IMR-90 (cell line): ENCODE measurements at regions not wholly inside any gene's neighbourhood (a gene's known extent, or its start where the extent isn't known, plus 50 kb on each side); places are given as distances from the start of the nearest gene placed in this dataset.

ENCODE experiments used
- ATAC-seq: fragments of 200-7000 bp; cut with Tn5 transposase; 2 replicates; pipeline ENCODE4 v1.9.1; 2020; ENCODE audit warnings: low read depth, mild to moderate bottlenecking, moderate library complexity
- BruUV-seq: library from RNA; stranded (reverse); fragments of 400-500 nt; replicated peaks from 2 replicates; lab custom pipeline; 2021; lab: Mats Ljungman, UMichigan
- CTCF ChIA-PET: fragments of 300-600 bp; formaldehyde crosslinking; extraction: SDS; loops from one replicate; lab custom pipeline; 2021; ENCODE audit warnings: antibody characterized with exemption; lab: Yijun Ruan, JAX
- POLR2A ChIA-PET: fragments of 300-600 bp; sonication (Branson Sonifier 250); formaldehyde crosslinking; loops from one replicate; lab custom pipeline; 2022; ENCODE audit warnings: antibody characterized with exemption; ENCODE audit not compliant: unreplicated experiment; lab: Charles Lee
- DNase-seq: peaks from one replicate; pipeline ENCODE4 v3.0.0; 2013
- H2AFZ ChIP-seq: replicated peaks from 2 replicates; pipeline ENCODE3; 2013; ENCODE audit warnings: low read length, mild to moderate bottlenecking; ENCODE audit not compliant: poor library complexity
- H2AK5ac ChIP-seq: 2 replicates; pipeline ENCODE4 v1.6.1; 2013; ENCODE audit warnings: low read depth, low read length, inconsistent platforms
- H2AK9ac ChIP-seq: replicated peaks from 2 replicates; pipeline ENCODE3; 2013; ENCODE audit warnings: mild to moderate bottlenecking, low read depth, low read length, moderate library complexity; ENCODE audit not compliant: poor library complexity
- H2BK120ac ChIP-seq: 2 replicates; pipeline ENCODE4 v1.6.1; 2013; ENCODE audit warnings: low read depth, low read length, inconsistent platforms
- H2BK15ac ChIP-seq: 3 replicates; pipeline ENCODE4 v1.6.1; 2013; ENCODE audit warnings: low read depth, low read length, inconsistent platforms
- H2BK20ac ChIP-seq: 2 replicates; pipeline ENCODE4 v1.6.1; 2013; ENCODE audit warnings: low read depth, mild to moderate bottlenecking, inconsistent platforms, low read length, moderate library complexity
- H2BK5ac ChIP-seq: 2 replicates; pipeline ENCODE4 v1.6.1; 2013; ENCODE audit warnings: mild to moderate bottlenecking, low read depth, low read length, inconsistent platforms; ENCODE audit not compliant: poor library complexity, severe bottlenecking
- H3K14ac ChIP-seq: replicated peaks from 2 replicates; pipeline ENCODE4 v1.6.1; 2013; ENCODE audit warnings: low read depth, low read length, inconsistent platforms
- H3K18ac ChIP-seq: 2 replicates; pipeline ENCODE4 v1.6.1; 2013; ENCODE audit warnings: low read depth, low read length, control low read depth
- H3K23ac ChIP-seq: 2 replicates; pipeline ENCODE4 v1.6.1; 2013; ENCODE audit warnings: low read depth, low read length, inconsistent platforms
- H3K27ac ChIP-seq: 2 replicates; pipeline ENCODE4 v1.5.1; 2013; ENCODE audit warnings: mild to moderate bottlenecking, control low read depth, low read length; ENCODE audit not compliant: insufficient read depth
- H3K27me3 ChIP-seq: 2 replicates; pipeline ENCODE4 v1.6.1; 2013; ENCODE audit warnings: low read length; ENCODE audit not compliant: control insufficient read depth, insufficient read depth
- H3K36me3 ChIP-seq: 2 replicates; pipeline ENCODE4 v1.6.1; 2013; ENCODE audit warnings: low read length, mixed read lengths; ENCODE audit not compliant: control insufficient read depth, insufficient read depth
- H3K4ac ChIP-seq: 2 replicates; pipeline ENCODE4 v1.6.1; 2013; ENCODE audit warnings: low read depth, low read length, inconsistent platforms
- H3K4me1 ChIP-seq: 2 replicates; pipeline ENCODE4 v1.6.1; 2013; ENCODE audit warnings: low read length, mixed read lengths; ENCODE audit not compliant: control insufficient read depth, insufficient read depth
- H3K4me2 ChIP-seq: 2 replicates; pipeline ENCODE4 v1.6.1; 2013; ENCODE audit warnings: low read depth, mild to moderate bottlenecking, control low read depth, low read length, moderate library complexity
- H3K4me3 ChIP-seq: 2 replicates; pipeline ENCODE4 v1.5.1; 2013; ENCODE audit warnings: low read depth, mild to moderate bottlenecking, control low read depth, low read length, moderate library complexity; ENCODE audit not compliant: insufficient read depth
- H3K56ac ChIP-seq: 2 replicates; pipeline ENCODE4 v1.6.1; 2013; ENCODE audit warnings: low read length, inconsistent platforms; ENCODE audit not compliant: insufficient read depth; ENCODE audit errors: extremely low read depth
- H3K79me1 ChIP-seq, 2 experiments: 2 replicates each; pipeline ENCODE4 v1.6.1; 2013; ENCODE audit warnings: low read length in 2 of 2, inconsistent platforms in 1 of 2, low read depth in 1 of 2
- H3K9ac ChIP-seq: 2 replicates; pipeline ENCODE4 v1.6.1; 2013; ENCODE audit warnings: low read depth, low read length, control low read depth
- H3K9me1 ChIP-seq: 2 replicates; pipeline ENCODE4 v1.6.1; 2013; ENCODE audit warnings: low read length, inconsistent platforms; ENCODE audit not compliant: insufficient read depth
- H3K9me3 ChIP-seq: 2 replicates; pipeline ENCODE4 v1.6.1; 2013; ENCODE audit warnings: low read length; ENCODE audit not compliant: control insufficient read depth, insufficient read depth
- H4K20me1 ChIP-seq: 2 replicates; pipeline ENCODE4 v1.6.1; 2013; ENCODE audit warnings: low read length, inconsistent platforms; ENCODE audit not compliant: insufficient read depth
- H4K5ac ChIP-seq: 2 replicates; pipeline ENCODE4 v1.6.1; 2013; ENCODE audit warnings: mild to moderate bottlenecking, low read depth, low read length, control low read depth
- H4K8ac ChIP-seq, 2 experiments: 2 replicates each; pipeline ENCODE4 v1.6.1; 2013; ENCODE audit warnings: low read depth in 2 of 2, low read length in 2 of 2, control low read depth in 1 of 2, inconsistent platforms in 1 of 2
- H4K91ac ChIP-seq: 2 replicates; pipeline ENCODE4 v1.6.1; 2013; ENCODE audit warnings: low read depth, low read length, inconsistent platforms; ENCODE audit not compliant: insufficient read depth
- BHLHE40 ChIP-seq: fragments of 150-350 bp; IDR thresholded peaks from 2 replicates; pipeline ENCODE4 v1.6.1; 2016; ENCODE audit warnings: mild to moderate bottlenecking, low read depth, low read length
- CEBPB ChIP-seq: IDR thresholded peaks from 2 replicates; pipeline ENCODE4 v1.6.1; 2012; ENCODE audit warnings: low read depth, low read length, improper control_type of control experiment
- CHD1 ChIP-seq: IDR thresholded peaks from 2 replicates; pipeline ENCODE4 v1.6.1; 2012; ENCODE audit warnings: low read depth, low read length, improper control_type of control experiment
- FOS ChIP-seq: fragments of 150-350 bp; IDR thresholded peaks from 2 replicates; pipeline ENCODE4 v1.6.1; 2016; ENCODE audit warnings: low read depth, low read length
- MAFK ChIP-seq: IDR thresholded peaks from 2 replicates; pipeline ENCODE4 v1.6.1; 2012; ENCODE audit warnings: low read depth, low read length, improper control_type of control experiment
- MAZ ChIP-seq: IDR thresholded peaks from 2 replicates; pipeline ENCODE4 v1.6.1; 2012; ENCODE audit warnings: low read depth, mild to moderate bottlenecking, low read length, improper control_type of control experiment, moderate library complexity, borderline replicate concordance
- MXI1 ChIP-seq: IDR thresholded peaks from 2 replicates; pipeline ENCODE4 v1.6.1; 2012; ENCODE audit warnings: low read depth, mild to moderate bottlenecking, low read length, moderate library complexity, borderline replicate concordance
- NFE2L2 ChIP-seq: fragments of 150-350 bp; IDR thresholded peaks from 2 replicates; pipeline ENCODE4 v1.6.1; 2016; ENCODE audit warnings: low read depth, mild to moderate bottlenecking, low read length
- POLR2A ChIP-seq: IDR thresholded peaks from 2 replicates; pipeline ENCODE4 v1.6.1; 2012; ENCODE audit warnings: mild to moderate bottlenecking, low read depth, low read length
- RAD21 ChIP-seq: IDR thresholded peaks from 2 replicates; pipeline ENCODE4 v1.6.1; 2012; ENCODE audit warnings: low read length, improper control_type of control experiment
- RCOR1 ChIP-seq: IDR thresholded peaks from 2 replicates; pipeline ENCODE4 v1.6.1; 2012; ENCODE audit warnings: mild to moderate bottlenecking, low read length, improper control_type of control experiment; ENCODE audit not compliant: insufficient replicate concordance
- RFX5 ChIP-seq: IDR thresholded peaks from 2 replicates; pipeline ENCODE4 v1.8.0; 2012; ENCODE audit warnings: low read depth, mild to moderate bottlenecking, low read length, moderate library complexity
- SMC3 ChIP-seq: fragments of 150-350 bp; IDR thresholded peaks from 2 replicates; pipeline ENCODE4 v1.6.1; 2016; ENCODE audit warnings: low read depth, mild to moderate bottlenecking, antibody characterized with exemption, low read length, moderate library complexity
- whole genome bisulfite sequencing, 2 experiments: methylation state at CpG; one replicate each; pipeline versions ENCODE4 v1.1.5 to v1.1.7; 2013; ENCODE audit warnings: missing lambda C conversion rate in 2 of 2; ENCODE audit not compliant: insufficient read length in 1 of 2; ENCODE audit errors: extremely low coverage in 2 of 2; 5-methylcytosine and 5-hydroxymethylcytosine counted together
- dilution Hi-C: fragments of 300-500 bp; cut with HindIII; formaldehyde crosslinking; loops from one replicate; pipeline ENCODE4 v1.14.3; 2018; ENCODE audit warnings: low sequenced_read_pairs; ENCODE audit not compliant: unreplicated experiment
- in situ Hi-C: fragments of 300-500 bp; cut with MboI; formaldehyde crosslinking; loops from 3 replicates; pipeline ENCODE4 v1.14.3; 2019; ENCODE audit warnings: low sequenced_read_pairs, inconsistent platforms, mixed read lengths
- intact Hi-C: fragments of 100-400 bp; cut with micrococcal nuclease; formaldehyde crosslinking; loops from 2 replicates; pipeline ENCODE4 v1.10.0; 2022
- TF ChIP-seq, protein P1 (sequence below): fragments of 150-350 bp; IDR thresholded peaks from 2 replicates; pipeline ENCODE4 v1.6.1; 2017; ENCODE audit warnings: mild to moderate bottlenecking, antibody characterized with exemption, low read length, low read depth
- TF ChIP-seq, protein P2 (sequence below): conservative IDR thresholded peaks from 2 replicates; pipeline ENCODE4 v1.5.1; 2012; ENCODE audit warnings: mild to moderate bottlenecking, low read depth, low read length, improper control_type of control experiment
- TF ChIP-seq, protein P3 (sequence below): fragments of 150-350 bp; IDR thresholded peaks from 2 replicates; pipeline ENCODE4 v1.6.1; 2016; ENCODE audit warnings: low read depth, mild to moderate bottlenecking, low read length, moderate library complexity, borderline replicate concordance

DNA sequence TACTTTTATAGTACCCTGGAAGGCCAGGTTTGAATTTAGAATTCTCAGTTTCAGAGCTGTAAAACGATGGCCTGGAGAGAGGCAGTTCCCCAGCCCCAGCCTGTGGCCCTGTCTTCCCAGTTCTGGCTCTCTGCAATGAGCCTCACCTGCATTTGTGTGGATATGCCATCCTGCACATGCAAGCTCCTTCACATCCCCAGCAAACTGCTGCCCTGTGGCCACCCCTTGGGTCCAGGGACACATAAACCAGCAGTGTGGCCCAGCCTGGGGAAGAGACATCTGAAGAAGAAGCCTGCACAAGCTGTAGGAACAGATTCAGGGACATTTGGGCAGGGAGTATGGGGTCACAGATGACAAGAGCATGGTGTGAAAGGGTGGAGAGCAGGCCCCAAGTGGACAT lies 174.3 kb upstream of the CRY1 start:
- Histone ChIP-seq H3K4ac (no peak overlapping the region), H3K4me1 (no peaks in the 10 kb centered on the region), H2BK5ac (no peak overlapping the region), H2AK5ac (no peak overlapping the region), H2BK120ac (no peak overlapping the region), H4K5ac (no peak overlapping the region), H3K23ac (no peak overlapping the region), H3K9me3 (no peaks in the 10 kb centered on the region), H3K27me3 (peaks cover 2% of the 10 kb centered on the region; the same call in 1 of the 2 replicates), H4K8ac (no peak overlapping the region), H2BK15ac (no peak overlapping the region), H3K56ac (no peak overlapping the region), H3K36me3 (no peaks in the 10 kb centered on the region), H2AK9ac (no peak overlapping the region), H3K79me1 (no peaks in the 10 kb centered on the region), H4K91ac (no peak overlapping the region), H3K4me3 (no peak overlapping the region), H3K18ac (no peak overlapping the region), H4K20me1 (no peaks in the 10 kb centered on the region), H3K4me2 (no peak overlapping the region), H3K9ac (no peak overlapping the region), H2AFZ (no peak overlapping the region), H3K9me1 (no peaks in the 10 kb centered on the region), H2BK20ac (no peak overlapping the region), H3K27ac (no peak overlapping the region), H3K14ac (no peak overlapping the region)
- no peak for TF ChIP-seq RFX5
- TF ChIP-seq CHD1 = no peak
- no peak for TF ChIP-seq POLR2A
- TF ChIP-seq FOS = no peak
- TF ChIP-seq RAD21 = no peak
- TF ChIP-seq, protein P1, sequence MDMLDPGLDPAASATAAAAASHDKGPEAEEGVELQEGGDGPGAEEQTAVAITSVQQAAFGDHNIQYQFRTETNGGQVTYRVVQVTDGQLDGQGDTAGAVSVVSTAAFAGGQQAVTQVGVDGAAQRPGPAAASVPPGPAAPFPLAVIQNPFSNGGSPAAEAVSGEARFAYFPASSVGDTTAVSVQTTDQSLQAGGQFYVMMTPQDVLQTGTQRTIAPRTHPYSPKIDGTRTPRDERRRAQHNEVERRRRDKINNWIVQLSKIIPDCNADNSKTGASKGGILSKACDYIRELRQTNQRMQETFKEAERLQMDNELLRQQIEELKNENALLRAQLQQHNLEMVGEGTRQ = no peak
- no peak for TF ChIP-seq MXI1
- TF ChIP-seq CEBPB = no peak
- TF ChIP-seq RCOR1 = no peak
- TF ChIP-seq, protein P2, sequence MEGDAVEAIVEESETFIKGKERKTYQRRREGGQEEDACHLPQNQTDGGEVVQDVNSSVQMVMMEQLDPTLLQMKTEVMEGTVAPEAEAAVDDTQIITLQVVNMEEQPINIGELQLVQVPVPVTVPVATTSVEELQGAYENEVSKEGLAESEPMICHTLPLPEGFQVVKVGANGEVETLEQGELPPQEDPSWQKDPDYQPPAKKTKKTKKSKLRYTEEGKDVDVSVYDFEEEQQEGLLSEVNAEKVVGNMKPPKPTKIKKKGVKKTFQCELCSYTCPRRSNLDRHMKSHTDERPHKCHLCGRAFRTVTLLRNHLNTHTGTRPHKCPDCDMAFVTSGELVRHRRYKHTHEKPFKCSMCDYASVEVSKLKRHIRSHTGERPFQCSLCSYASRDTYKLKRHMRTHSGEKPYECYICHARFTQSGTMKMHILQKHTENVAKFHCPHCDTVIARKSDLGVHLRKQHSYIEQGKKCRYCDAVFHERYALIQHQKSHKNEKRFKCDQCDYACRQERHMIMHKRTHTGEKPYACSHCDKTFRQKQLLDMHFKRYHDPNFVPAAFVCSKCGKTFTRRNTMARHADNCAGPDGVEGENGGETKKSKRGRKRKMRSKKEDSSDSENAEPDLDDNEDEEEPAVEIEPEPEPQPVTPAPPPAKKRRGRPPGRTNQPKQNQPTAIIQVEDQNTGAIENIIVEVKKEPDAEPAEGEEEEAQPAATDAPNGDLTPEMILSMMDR = no peak
- TF ChIP-seq MAZ = no peak
- no peak for TF ChIP-seq SMC3
- TF ChIP-seq NFE2L2 = no peak
- TF ChIP-seq, protein P3, sequence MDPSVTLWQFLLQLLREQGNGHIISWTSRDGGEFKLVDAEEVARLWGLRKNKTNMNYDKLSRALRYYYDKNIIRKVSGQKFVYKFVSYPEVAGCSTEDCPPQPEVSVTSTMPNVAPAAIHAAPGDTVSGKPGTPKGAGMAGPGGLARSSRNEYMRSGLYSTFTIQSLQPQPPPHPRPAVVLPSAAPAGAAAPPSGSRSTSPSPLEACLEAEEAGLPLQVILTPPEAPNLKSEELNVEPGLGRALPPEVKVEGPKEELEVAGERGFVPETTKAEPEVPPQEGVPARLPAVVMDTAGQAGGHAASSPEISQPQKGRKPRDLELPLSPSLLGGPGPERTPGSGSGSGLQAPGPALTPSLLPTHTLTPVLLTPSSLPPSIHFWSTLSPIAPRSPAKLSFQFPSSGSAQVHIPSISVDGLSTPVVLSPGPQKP = no peak
- TF ChIP-seq MAFK = no peak
- TF ChIP-seq BHLHE40 = no peak
- ATAC-seq (no peak), DNase-seq (no peak)
- CTCF ChIA-PET = no interaction called here
- no CpG with 5 or more reads among the region's 1 CpG for WGBS, 2 experiments
- POLR2A ChIA-PET = no interaction called here
- intact Hi-C loops = no loop called here
- no TSS peak for BruUV-seq
- dilution Hi-C loops = no loop called here
- in situ Hi-C loops = no loop called here
